Lung (tissue), 11 donors: ENCODE measurements at regions not wholly inside any gene's neighbourhood (a gene's known extent, or its start where the extent isn't known, plus 50 kb on each side); places are given as distances from the start of the nearest gene placed in this dataset.

ENCODE experiments used
- ATAC-seq: fragments of 200-7000 bp; cut with Tn5 transposase; one replicate; pipeline ENCODE4 v1.9.1; 2020; ENCODE audit warnings: moderate number of reproducible peaks; ENCODE audit not compliant: insufficient read depth, low FRiP score
- DNase-seq, 3 donors: peaks; one replicate each; pipeline ENCODE4 v3.0.0-alpha.2; 2013 to 2017
- H3K27ac ChIP-seq, 2 donors: one replicate each; pipeline ENCODE4 v1.5.1; 2013; ENCODE audit warnings: mild to moderate bottlenecking in 2 of 2, moderate library complexity in 2 of 2, control low read depth in 1 of 2, inconsistent platforms in 1 of 2, low read depth in 1 of 2, low read length in 1 of 2
- H3K27me3 ChIP-seq, 3 donors: one replicate each; pipeline ENCODE4 v1.5.1; 2013; ENCODE audit warnings: low read length in 2 of 3; ENCODE audit not compliant: control insufficient read depth in 3 of 3, insufficient read depth in 3 of 3
- H3K36me3 ChIP-seq, 4 donors: one replicate each; pipeline ENCODE4 v1.5.1; 2013; ENCODE audit warnings: low read length in 4 of 4, mild to moderate bottlenecking in 1 of 4, moderate library complexity in 1 of 4; ENCODE audit not compliant: control insufficient read depth in 4 of 4, insufficient read depth in 4 of 4
- H3K4me1 ChIP-seq, 5 donors: one replicate each; pipeline ENCODE4 v1.5.1; 2013; ENCODE audit warnings: low read length in 5 of 5, mild to moderate bottlenecking in 2 of 5, moderate library complexity in 1 of 5; ENCODE audit not compliant: control insufficient read depth in 5 of 5, insufficient read depth in 5 of 5
- H3K4me3 ChIP-seq: one replicate; pipeline ENCODE4 v1.5.1; 2013; ENCODE audit warnings: mild to moderate bottlenecking, control low read depth, moderate library complexity
- H3K9ac ChIP-seq, 2 donors: one replicate each; pipeline ENCODE4 v1.5.1; 2013; ENCODE audit warnings: low read length in 2 of 2, control low read depth in 1 of 2; ENCODE audit not compliant: insufficient read depth in 1 of 2
- H3K9me3 ChIP-seq, 4 donors: one replicate each; pipeline ENCODE4 v1.5.1; 2013; ENCODE audit warnings: low read length in 3 of 4, mild to moderate bottlenecking in 1 of 4, moderate library complexity in 1 of 4; ENCODE audit not compliant: control insufficient read depth in 4 of 4, insufficient read depth in 3 of 4
- WGBS, 2 donors: extraction: QIAGEN DNeasy Blood & Tissue Kit; methylation state at CpG; one replicate each; pipeline ENCODE4 v1.1.7; 2013; 5-methylcytosine and 5-hydroxymethylcytosine counted together
- TF ChIP-seq, protein P1 (sequence below): IDR thresholded peaks from 2 replicates; pipeline ENCODE4 v1.5.1; 2012; ENCODE audit warnings: mild to moderate bottlenecking; ENCODE audit errors: control extremely low read depth, extremely low read depth
- donor health status: control.
- donor health status: control.
- donor health status: Bipolar disorder and iron deficiency.
- donor health status: healthy.
- donor health status: DM: yes; HTN: yes; CAD: no.

DNA sequence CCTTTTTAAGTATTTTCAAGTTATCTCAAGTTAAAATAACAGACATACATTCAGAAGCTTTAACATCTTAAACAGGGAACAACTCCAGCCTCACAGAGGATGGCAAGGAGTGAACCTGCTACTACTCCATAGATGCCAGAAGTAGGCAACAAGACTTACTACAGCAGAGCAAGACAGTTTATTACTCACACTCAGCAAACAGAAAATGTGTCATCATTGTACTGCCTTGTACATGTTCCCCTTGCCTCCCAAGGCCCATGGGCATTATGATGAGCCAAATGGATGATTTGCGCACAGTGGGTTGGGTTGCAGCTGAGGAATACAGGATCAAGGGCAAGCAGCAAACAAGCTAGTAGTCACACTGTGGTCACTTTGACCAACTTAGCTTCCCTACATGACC, 80.6 kb upstream of the VRK2 start:
- H3K9ac ChIP-seq, result no peak overlapping the region
- H3K9me3 ChIP-seq, result no peaks in the 10 kb centered on the region
- TF ChIP-seq, protein P1, sequence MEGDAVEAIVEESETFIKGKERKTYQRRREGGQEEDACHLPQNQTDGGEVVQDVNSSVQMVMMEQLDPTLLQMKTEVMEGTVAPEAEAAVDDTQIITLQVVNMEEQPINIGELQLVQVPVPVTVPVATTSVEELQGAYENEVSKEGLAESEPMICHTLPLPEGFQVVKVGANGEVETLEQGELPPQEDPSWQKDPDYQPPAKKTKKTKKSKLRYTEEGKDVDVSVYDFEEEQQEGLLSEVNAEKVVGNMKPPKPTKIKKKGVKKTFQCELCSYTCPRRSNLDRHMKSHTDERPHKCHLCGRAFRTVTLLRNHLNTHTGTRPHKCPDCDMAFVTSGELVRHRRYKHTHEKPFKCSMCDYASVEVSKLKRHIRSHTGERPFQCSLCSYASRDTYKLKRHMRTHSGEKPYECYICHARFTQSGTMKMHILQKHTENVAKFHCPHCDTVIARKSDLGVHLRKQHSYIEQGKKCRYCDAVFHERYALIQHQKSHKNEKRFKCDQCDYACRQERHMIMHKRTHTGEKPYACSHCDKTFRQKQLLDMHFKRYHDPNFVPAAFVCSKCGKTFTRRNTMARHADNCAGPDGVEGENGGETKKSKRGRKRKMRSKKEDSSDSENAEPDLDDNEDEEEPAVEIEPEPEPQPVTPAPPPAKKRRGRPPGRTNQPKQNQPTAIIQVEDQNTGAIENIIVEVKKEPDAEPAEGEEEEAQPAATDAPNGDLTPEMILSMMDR, result no peak
- H3K4me1 ChIP-seq, result no peaks in the 10 kb centered on the region
- DNase-seq (no peak), ATAC-seq (no peak)
- no peaks in the 10 kb centered on the region for H3K36me3 ChIP-seq
- no peak overlapping the region for H3K4me3 ChIP-seq
- H3K27me3 ChIP-seq, result no peaks in the 10 kb centered on the region
- 100% methylated on average over 1 of the region's 1 CpG for WGBS, 2 donors
- no peak overlapping the region for H3K27ac ChIP-seq

DNA sequence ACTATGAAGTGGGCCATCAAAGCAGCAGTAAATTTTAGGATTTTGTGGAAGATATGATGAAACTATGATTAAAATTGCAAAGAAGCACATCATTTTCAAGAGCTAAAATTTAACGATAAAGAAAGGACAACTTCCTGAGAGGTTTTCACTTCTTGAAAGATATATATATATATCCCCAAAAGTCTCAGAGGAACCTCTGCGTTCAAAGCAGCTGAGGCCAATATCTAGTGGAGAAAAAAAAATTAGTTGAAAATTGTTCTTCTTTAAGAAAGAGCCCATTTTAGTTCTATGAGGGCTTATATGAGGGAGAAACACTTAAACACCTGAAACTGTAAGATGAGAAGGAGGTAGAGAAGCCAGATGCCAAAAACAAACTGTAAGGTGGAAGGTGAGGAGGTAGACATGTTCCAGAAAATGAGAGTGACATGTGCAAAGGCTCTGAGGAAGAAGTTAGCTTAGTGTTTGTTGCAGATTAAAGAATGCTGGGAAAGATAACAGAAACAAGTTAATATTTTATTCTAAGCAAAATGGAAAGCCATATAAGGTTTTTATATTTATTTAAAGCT, 72.9 kb upstream of the VRK2 start:
- H3K4me1 ChIP-seq, result no peaks in the 10 kb centered on the region
- DNase-seq, result no peak
- no peak overlapping the region for H3K9ac ChIP-seq
- ATAC-seq, result no peak
- TF ChIP-seq, protein P1, result no peak
- no peaks in the 10 kb centered on the region for H3K9me3 ChIP-seq
- 84 to 88% methylated on average over 2 of the region's 2 CpGs for WGBS, 2 donors
- no peak overlapping the region for H3K27ac ChIP-seq
- no peaks in the 10 kb centered on the region for H3K36me3 ChIP-seq
- no peak overlapping the region for H3K4me3 ChIP-seq
- no peaks in the 10 kb centered on the region for H3K27me3 ChIP-seq

DNA sequence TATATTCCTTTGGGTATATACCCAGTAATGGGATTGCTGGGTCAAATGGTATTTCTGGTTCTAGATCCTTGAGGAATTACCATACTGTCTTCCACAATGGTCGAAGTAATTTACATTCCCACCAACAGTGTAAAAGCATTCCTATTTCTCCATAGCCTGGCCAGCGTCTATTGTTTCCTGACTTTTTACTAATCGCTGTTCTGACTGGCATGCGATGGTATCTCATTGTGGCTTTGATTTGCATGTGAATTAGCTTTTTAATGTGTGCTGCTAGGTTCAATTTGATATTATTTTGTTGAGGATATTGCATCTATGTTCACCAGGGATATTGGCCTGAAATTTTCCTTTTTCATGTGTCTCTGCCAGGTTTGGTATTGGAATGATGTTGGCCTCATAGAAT, 67.4 kb upstream of the VRK2 start:
- Histone ChIP-seq H3K9me3 (no peaks in the 10 kb centered on the region), H3K36me3 (no peaks in the 10 kb centered on the region), H3K9ac (no peak overlapping the region), H3K27me3 (no peaks in the 10 kb centered on the region), H3K4me1 (no peaks in the 10 kb centered on the region), H3K27ac (no peak overlapping the region), H3K4me3 (no peak overlapping the region)
- TF ChIP-seq, protein P1, result no peak
- ATAC-seq (no peak), DNase-seq (no peak)
- 87 to 96% methylated on average over 4 of the region's 4 CpGs for WGBS, 2 donors
